GM12878 (cell line): ENCODE measurements at regions not wholly inside any gene's neighbourhood (a gene's known extent, or its start where the extent isn't known, plus 50 kb on each side); places are given as distances from the start of the nearest gene placed in this dataset.

ENCODE experiments used
- ATAC-seq: fragments of 200-7000 bp; cut with Tn5 transposase; 3 replicates; pipeline ENCODE4 v1.9.1; 2020; ENCODE audit warnings: mild to moderate bottlenecking, moderate library complexity
- BruUV-seq: library from RNA; stranded (reverse); fragments of 400-500 nt; replicated peaks from 2 replicates; lab custom pipeline; 2021; lab: Mats Ljungman, UMichigan
- CTCF ChIA-PET: fragments of 300-600 bp; sonication (Branson Sonifier 250); formaldehyde crosslinking; extraction: SDS; loops from one replicate; lab custom pipeline; 2021; ENCODE audit warnings: inconsistent platforms; lab: Yijun Ruan, JAX
- POLR2A ChIA-PET: fragments of 350-600 bp; formaldehyde crosslinking; extraction: SDS; loops from one replicate; lab custom pipeline; 2021; ENCODE audit warnings: inconsistent platforms; lab: Charles Lee
- RAD21 ChIA-PET: fragments of 300-600 bp; sonication (Branson Sonifier 250); formaldehyde crosslinking; loops from one replicate; lab custom pipeline; 2023; ENCODE audit warnings: antibody characterized with exemption; ENCODE audit not compliant: unreplicated experiment; lab: Charles Lee
- SMC1A ChIA-PET: fragments of 300-600 bp; sonication (Branson Sonifier 250); formaldehyde crosslinking; loops from one replicate; lab custom pipeline; 2023; ENCODE audit not compliant: unreplicated experiment, uncharacterized antibody; lab: Charles Lee
- DNase-seq: peaks from one replicate; pipeline ENCODE4 v3.0.0-alpha.2; 2011; ENCODE audit warnings: low read depth, low spot score
- FAIRE-seq: peaks from 3 replicates; lab custom pipeline; 2011; peaks lifted over from hg19 to GRCh38; lab: Jason Lieb, UNC
- H2AFZ ChIP-seq: 2 replicates; pipeline ENCODE4 v1.6.0; 2011; ENCODE audit warnings: low read depth, low read length, control low read depth; ENCODE audit not compliant: control insufficient read depth
- H3K27ac ChIP-seq: 2 replicates; pipeline ENCODE4 v1.5.1; 2011; ENCODE audit warnings: control low read depth; ENCODE audit not compliant: control insufficient read depth, insufficient read depth
- H3K27me3 ChIP-seq, 2 experiments: replicated peaks in 1 of 2; 2 replicates each; pipeline versions ENCODE4 v1.6.0 to v1.6.1; 2011; ENCODE audit warnings: low read length in 1 of 2; ENCODE audit not compliant: control insufficient read depth in 2 of 2, insufficient read depth in 2 of 2
- H3K36me3 ChIP-seq, 2 experiments: 2 replicates each; pipeline ENCODE4 v1.5.1; 2011; ENCODE audit warnings: low read length in 1 of 2; ENCODE audit not compliant: control insufficient read depth in 2 of 2, insufficient read depth in 2 of 2
- H3K4me1 ChIP-seq: 2 replicates; pipeline ENCODE4 v1.6.1; 2011; ENCODE audit warnings: mild to moderate bottlenecking, low read length, moderate library complexity, mixed read lengths; ENCODE audit not compliant: control insufficient read depth, insufficient read depth
- H3K4me2 ChIP-seq: 2 replicates; pipeline ENCODE4 v1.6.0; 2011; ENCODE audit warnings: control low read depth; ENCODE audit not compliant: control insufficient read depth, insufficient read depth
- H3K4me3 ChIP-seq: fragments of 200-600 bp; sonication (generic); 2 replicates; pipeline ENCODE4 v1.5.1; 2016
- H3K79me2 ChIP-seq: 2 replicates; pipeline ENCODE4 v1.6.0; 2011; ENCODE audit warnings: low read length; ENCODE audit not compliant: control insufficient read depth, insufficient read depth
- H3K9ac ChIP-seq: 2 replicates; pipeline ENCODE4 v1.8.0; 2011; ENCODE audit warnings: low read length, control low read depth, mixed read lengths; ENCODE audit not compliant: control insufficient read depth, insufficient read depth
- H3K9me3 ChIP-seq: replicated peaks from 3 replicates; pipeline ENCODE4 v1.5.1; 2011; ENCODE audit warnings: mild to moderate bottlenecking, low read length; ENCODE audit not compliant: control insufficient read depth, insufficient read depth
- H4K20me1 ChIP-seq: 2 replicates; pipeline ENCODE4 v1.6.0; 2011; ENCODE audit not compliant: control insufficient read depth, insufficient read depth
- DPF2 ChIP-seq: fragments of 450-650 bp; IDR thresholded peaks from 2 replicates; pipeline ENCODE4 v1.6.1; 2017; ENCODE audit warnings: mild to moderate bottlenecking
- IKZF1 ChIP-seq: fragments of 450-650 bp; conservative IDR thresholded peaks from 2 replicates; pipeline ENCODE4 v1.6.1; 2017; ENCODE audit warnings: antibody characterized with exemption, mild to moderate bottlenecking
- MEF2B ChIP-seq: fragments of 450-650 bp; IDR thresholded peaks from 2 replicates; pipeline ENCODE4 v1.6.1; 2018; ENCODE audit warnings: mild to moderate bottlenecking, moderate library complexity; ENCODE audit not compliant: partially characterized antibody, poor library complexity, severe bottlenecking
- NFIC ChIP-seq: IDR thresholded peaks from 2 replicates; pipeline ENCODE4 v1.6.1; 2012; ENCODE audit warnings: low read depth, mild to moderate bottlenecking, inconsistent platforms, low read length, moderate library complexity
- RFX5 ChIP-seq: IDR thresholded peaks from 2 replicates; pipeline ENCODE4 v1.6.1; 2011; ENCODE audit warnings: low read depth, low read length, improper control_type of control experiment
- SMC3 ChIP-seq: IDR thresholded peaks from 2 replicates; pipeline ENCODE4 v1.6.1; 2011; ENCODE audit warnings: low read length, improper control_type of control experiment, borderline replicate concordance
- SREBF2 ChIP-seq: IDR thresholded peaks from 2 replicates; pipeline ENCODE4 v1.6.1; 2012; ENCODE audit warnings: mild to moderate bottlenecking, low read length
- WGBS: methylation state at CpG from one replicate; pipeline ENCODE4 v1.1.6; 2016; ENCODE audit warnings: low lambda C conversion rate; ENCODE audit not compliant: insufficient replicate concordance, insufficient coverage; ENCODE audit errors: missing lambda C conversion rate; 5-methylcytosine and 5-hydroxymethylcytosine counted together
- in situ Hi-C: fragments of 300-500 bp; cut with MboI; formaldehyde crosslinking; loops from 9 replicates; pipeline ENCODE4 v1.14.3; 2018; ENCODE audit warnings: mixed read lengths
- intact Hi-C: fragments of 100-400 bp; cut with micrococcal nuclease; formaldehyde crosslinking; loops from one replicate; pipeline ENCODE4 v1.14.2; 2022; ENCODE audit not compliant: unreplicated experiment
- TF ChIP-seq, protein P1 (sequence below): fragments of 150-350 bp; IDR thresholded peaks from 2 replicates; pipeline ENCODE4 v1.6.1; 2016; ENCODE audit warnings: low read depth, low read length
- TF ChIP-seq, protein P2 (sequence below): IDR thresholded peaks from 2 replicates; pipeline ENCODE4 v1.6.1; 2011; ENCODE audit warnings: borderline replicate concordance, low read depth, mild to moderate bottlenecking, moderate library complexity, mixed read lengths, low read length; ENCODE audit not compliant: insufficient read depth; ENCODE audit errors: extremely low read length
- TF ChIP-seq, protein P3 (sequence below): fragments of 450-650 bp; IDR thresholded peaks from 2 replicates; pipeline ENCODE4 v1.6.1; 2017; ENCODE audit warnings: borderline replicate concordance
- TF ChIP-seq, protein P4 (sequence below): fragments of 450-650 bp; formaldehyde crosslinking; IDR thresholded peaks from 2 replicates; pipeline ENCODE4 v1.4.0; 2020; ENCODE audit warnings: mild to moderate bottlenecking, moderate library complexity

DNA sequence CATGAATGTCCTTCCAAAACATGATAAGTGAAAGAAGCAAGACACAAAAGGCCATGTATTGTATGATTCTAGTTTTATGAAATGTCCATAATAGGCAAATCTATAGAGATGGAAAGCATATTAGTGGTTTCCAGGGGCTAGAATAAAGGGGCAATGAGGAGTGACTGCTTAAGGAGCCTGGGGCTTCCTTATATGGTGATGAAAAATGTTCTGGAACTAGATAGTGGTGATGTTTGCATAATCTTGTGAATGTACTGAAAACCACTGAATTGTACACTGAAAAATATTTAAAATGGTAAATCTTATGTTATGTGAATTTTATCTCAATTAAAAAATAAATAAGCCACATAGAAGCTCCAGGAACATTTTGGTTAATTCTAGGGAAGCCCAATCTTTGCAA lies 144.4 kb upstream of the ANKRD55 start (continued):
- no peak for TF ChIP-seq SREBF2

DNA sequence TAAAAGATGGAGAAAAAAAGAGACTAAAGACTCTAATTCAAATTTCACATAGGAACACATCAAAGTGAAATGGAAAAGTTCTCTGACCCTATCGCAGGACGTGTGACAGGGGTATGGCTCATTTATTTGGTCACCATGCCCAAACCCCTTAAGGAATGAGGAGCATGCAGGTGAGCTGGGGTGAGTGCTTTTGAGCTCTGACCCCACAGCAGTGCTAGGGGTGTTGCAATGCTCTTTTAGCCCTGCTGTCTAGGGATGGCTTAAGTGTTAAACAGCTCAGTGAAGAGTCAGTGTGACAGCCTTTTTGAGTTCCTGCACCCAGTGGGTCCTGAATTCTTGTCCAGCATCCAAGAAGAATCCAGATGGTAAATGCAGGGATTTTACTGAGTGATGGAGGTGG lies 143.0 kb upstream of the ANKRD55 start:
- Histone ChIP-seq H3K4me1 (no peaks in the 10 kb centered on the region), H3K4me2 (no peak overlapping the region), H3K9me3 (no peaks in the 10 kb centered on the region; the same call in 2 of the 3 replicates), H3K36me3 (no peaks in the 10 kb centered on the region), H4K20me1 (no peaks in the 10 kb centered on the region), H3K9ac (no peak overlapping the region), H3K27me3 (no peaks in the 10 kb centered on the region), H3K27ac (no peak overlapping the region), H3K4me3 (no peak overlapping the region), H2AFZ (no peak overlapping the region), H3K79me2 (no peaks in the 10 kb centered on the region)
- RAD21 ChIA-PET: no interaction called here
- ATAC-seq (no peak), DNase-seq (no peak), FAIRE-seq (no peak)
- SMC1A ChIA-PET: no interaction called here
- BruUV-seq: no TSS peak
- in situ Hi-C loops (no loop called here), intact Hi-C loops (no loop called here)
- CTCF ChIA-PET: interaction anchor here (1.0 to 1.5 kb wide), 2 partner anchors 61 to 105 kb away, joined by 3 to 4 read pairs; no protein-coding TSS in a partner anchor
- whole genome bisulfite sequencing: 60% methylated on average over 2 of the region's 2 CpGs
- POLR2A ChIA-PET: no interaction called here
- TF ChIP-seq IKZF1: no peak
- TF ChIP-seq MEF2B: no peak
- TF ChIP-seq NFIC: no peak
- TF ChIP-seq DPF2: no peak
- no peak for TF ChIP-seq SMC3
- TF ChIP-seq, protein P1, sequence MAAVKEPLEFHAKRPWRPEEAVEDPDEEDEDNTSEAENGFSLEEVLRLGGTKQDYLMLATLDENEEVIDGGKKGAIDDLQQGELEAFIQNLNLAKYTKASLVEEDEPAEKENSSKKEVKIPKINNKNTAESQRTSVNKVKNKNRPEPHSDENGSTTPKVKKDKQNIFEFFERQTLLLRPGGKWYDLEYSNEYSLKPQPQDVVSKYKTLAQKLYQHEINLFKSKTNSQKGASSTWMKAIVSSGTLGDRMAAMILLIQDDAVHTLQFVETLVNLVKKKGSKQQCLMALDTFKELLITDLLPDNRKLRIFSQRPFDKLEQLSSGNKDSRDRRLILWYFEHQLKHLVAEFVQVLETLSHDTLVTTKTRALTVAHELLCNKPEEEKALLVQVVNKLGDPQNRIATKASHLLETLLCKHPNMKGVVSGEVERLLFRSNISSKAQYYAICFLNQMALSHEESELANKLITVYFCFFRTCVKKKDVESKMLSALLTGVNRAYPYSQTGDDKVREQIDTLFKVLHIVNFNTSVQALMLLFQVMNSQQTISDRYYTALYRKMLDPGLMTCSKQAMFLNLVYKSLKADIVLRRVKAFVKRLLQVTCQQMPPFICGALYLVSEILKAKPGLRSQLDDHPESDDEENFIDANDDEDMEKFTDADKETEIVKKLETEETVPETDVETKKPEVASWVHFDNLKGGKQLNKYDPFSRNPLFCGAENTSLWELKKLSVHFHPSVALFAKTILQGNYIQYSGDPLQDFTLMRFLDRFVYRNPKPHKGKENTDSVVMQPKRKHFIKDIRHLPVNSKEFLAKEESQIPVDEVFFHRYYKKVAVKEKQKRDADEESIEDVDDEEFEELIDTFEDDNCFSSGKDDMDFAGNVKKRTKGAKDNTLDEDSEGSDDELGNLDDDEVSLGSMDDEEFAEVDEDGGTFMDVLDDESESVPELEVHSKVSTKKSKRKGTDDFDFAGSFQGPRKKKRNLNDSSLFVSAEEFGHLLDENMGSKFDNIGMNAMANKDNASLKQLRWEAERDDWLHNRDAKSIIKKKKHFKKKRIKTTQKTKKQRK: no peak
- TF ChIP-seq, protein P2, sequence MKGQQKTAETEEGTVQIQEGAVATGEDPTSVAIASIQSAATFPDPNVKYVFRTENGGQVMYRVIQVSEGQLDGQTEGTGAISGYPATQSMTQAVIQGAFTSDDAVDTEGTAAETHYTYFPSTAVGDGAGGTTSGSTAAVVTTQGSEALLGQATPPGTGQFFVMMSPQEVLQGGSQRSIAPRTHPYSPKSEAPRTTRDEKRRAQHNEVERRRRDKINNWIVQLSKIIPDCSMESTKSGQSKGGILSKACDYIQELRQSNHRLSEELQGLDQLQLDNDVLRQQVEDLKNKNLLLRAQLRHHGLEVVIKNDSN: no peak
- TF ChIP-seq RFX5: no peak
- TF ChIP-seq, protein P3, sequence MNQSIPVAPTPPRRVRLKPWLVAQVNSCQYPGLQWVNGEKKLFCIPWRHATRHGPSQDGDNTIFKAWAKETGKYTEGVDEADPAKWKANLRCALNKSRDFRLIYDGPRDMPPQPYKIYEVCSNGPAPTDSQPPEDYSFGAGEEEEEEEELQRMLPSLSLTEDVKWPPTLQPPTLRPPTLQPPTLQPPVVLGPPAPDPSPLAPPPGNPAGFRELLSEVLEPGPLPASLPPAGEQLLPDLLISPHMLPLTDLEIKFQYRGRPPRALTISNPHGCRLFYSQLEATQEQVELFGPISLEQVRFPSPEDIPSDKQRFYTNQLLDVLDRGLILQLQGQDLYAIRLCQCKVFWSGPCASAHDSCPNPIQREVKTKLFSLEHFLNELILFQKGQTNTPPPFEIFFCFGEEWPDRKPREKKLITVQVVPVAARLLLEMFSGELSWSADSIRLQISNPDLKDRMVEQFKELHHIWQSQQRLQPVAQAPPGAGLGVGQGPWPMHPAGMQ: no peak
- TF ChIP-seq, protein P4, sequence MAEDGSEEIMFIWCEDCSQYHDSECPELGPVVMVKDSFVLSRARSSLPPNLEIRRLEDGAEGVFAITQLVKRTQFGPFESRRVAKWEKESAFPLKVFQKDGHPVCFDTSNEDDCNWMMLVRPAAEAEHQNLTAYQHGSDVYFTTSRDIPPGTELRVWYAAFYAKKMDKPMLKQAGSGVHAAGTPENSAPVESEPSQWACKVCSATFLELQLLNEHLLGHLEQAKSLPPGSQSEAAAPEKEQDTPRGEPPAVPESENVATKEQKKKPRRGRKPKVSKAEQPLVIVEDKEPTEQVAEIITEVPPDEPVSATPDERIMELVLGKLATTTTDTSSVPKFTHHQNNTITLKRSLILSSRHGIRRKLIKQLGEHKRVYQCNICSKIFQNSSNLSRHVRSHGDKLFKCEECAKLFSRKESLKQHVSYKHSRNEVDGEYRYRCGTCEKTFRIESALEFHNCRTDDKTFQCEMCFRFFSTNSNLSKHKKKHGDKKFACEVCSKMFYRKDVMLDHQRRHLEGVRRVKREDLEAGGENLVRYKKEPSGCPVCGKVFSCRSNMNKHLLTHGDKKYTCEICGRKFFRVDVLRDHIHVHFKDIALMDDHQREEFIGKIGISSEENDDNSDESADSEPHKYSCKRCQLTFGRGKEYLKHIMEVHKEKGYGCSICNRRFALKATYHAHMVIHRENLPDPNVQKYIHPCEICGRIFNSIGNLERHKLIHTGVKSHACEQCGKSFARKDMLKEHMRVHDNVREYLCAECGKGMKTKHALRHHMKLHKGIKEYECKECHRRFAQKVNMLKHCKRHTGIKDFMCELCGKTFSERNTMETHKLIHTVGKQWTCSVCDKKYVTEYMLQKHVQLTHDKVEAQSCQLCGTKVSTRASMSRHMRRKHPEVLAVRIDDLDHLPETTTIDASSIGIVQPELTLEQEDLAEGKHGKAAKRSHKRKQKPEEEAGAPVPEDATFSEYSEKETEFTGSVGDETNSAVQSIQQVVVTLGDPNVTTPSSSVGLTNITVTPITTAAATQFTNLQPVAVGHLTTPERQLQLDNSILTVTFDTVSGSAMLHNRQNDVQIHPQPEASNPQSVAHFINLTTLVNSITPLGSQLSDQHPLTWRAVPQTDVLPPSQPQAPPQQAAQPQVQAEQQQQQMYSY (CRISPR knock-in tag): no peak
- no peak for TF ChIP-seq SREBF2
